GM23338 (cell line): ENCODE measurements at regions not wholly inside any gene's neighbourhood (a gene's known extent, or its start where the extent isn't known, plus 50 kb on each side); places are given as distances from the start of the nearest gene placed in this dataset.

Experiments used
- CTCF ChIP-seq, 2 experiments: fragments of 200-600 bp in 1 of 2; sonication (generic) in 1 of 2; conservative IDR thresholded peaks; 2 replicates each; pipeline versions ENCODE4 v1.5.1 to v1.6.1; 2016 to 2017; ENCODE audit warnings: antibody characterized with exemption in 2 of 2, low read depth in 2 of 2, mild to moderate bottlenecking in 2 of 2, moderate library complexity in 1 of 2
- EZH2 ChIP-seq: fragments of 200-600 bp; sonication (generic); IDR thresholded peaks from one replicate; pipeline ENCODE4 v1.8.0; 2017; ENCODE audit warnings: antibody characterized with exemption, mild to moderate bottlenecking, low read depth; ENCODE audit not compliant: unreplicated experiment
- POLR2AphosphoS5 ChIP-seq: IDR thresholded peaks from 2 replicates; pipeline ENCODE4 v1.6.1; 2016; ENCODE audit warnings: antibody characterized with exemption, low read depth
- STAT1 ChIP-seq: IDR thresholded peaks from one replicate; pipeline ENCODE4 v1.6.1; 2016; ENCODE audit warnings: antibody characterized with exemption; ENCODE audit not compliant: unreplicated experiment
- ZNF331 ChIP-seq: fragments of 250-450 bp; sonication (Bioruptor Pico); IDR thresholded peaks from 2 replicates; pipeline ENCODE4 v1.5.0; 2020; ENCODE audit warnings: low read depth, mild to moderate bottlenecking, moderate library complexity

GRCh38 chr11:69938206-69938605 is 119.0 kb upstream of the FGF3 start:
- TF ChIP-seq CTCF (conservative IDR thresholded peaks at IDR 0.05; ENCODE audit: low read depth in 2 of 2) (no peak), EZH2 (no peak), POLR2AphosphoS5 (no peak), STAT1 (no peak), ZNF331 (CRISPR knock-in tag) (no peak)
